GM23248 (cell line): ENCODE measurements at regions not wholly inside any gene's neighbourhood (a gene's known extent, or its start where the extent isn't known, plus 50 kb on each side); places are given as distances from the start of the nearest gene placed in this dataset.

Experiments
- DNase-seq: peaks from one replicate; pipeline ENCODE4 v3.0.0-alpha.2; 2015
- H2AFZ ChIP-seq: fragments of 200-600 bp; sonication (generic); 2 replicates; pipeline ENCODE4 v1.6.1; 2016; ENCODE audit warnings: antibody characterized with exemption
- H3F3A ChIP-seq: fragments of 200-600 bp; sonication (generic); 2 replicates; pipeline ENCODE4 v1.6.1; 2016; ENCODE audit warnings: mild to moderate bottlenecking, antibody characterized with exemption, mixed run types; ENCODE audit not compliant: insufficient read depth
- H3K27ac ChIP-seq: fragments of 200-600 bp; sonication (generic); 2 replicates; pipeline ENCODE4 v1.5.1; 2016; ENCODE audit warnings: mild to moderate bottlenecking
- H3K27me3 ChIP-seq: fragments of 200-600 bp; sonication (generic); replicated peaks from 2 replicates; pipeline ENCODE4 v1.6.1; 2016; ENCODE audit warnings: mild to moderate bottlenecking; ENCODE audit not compliant: insufficient read depth
- H3K36me3 ChIP-seq: fragments of 200-600 bp; sonication (generic); 2 replicates; pipeline ENCODE4 v1.6.1; 2016; ENCODE audit warnings: low read depth, mild to moderate bottlenecking
- H3K4me1 ChIP-seq: fragments of 200-600 bp; sonication (generic); 2 replicates; pipeline ENCODE4 v1.6.1; 2016; ENCODE audit warnings: mild to moderate bottlenecking; ENCODE audit not compliant: insufficient read depth
- H3K4me2 ChIP-seq: fragments of 200-600 bp; sonication (generic); one replicate; pipeline ENCODE4 v1.6.1; 2016; ENCODE audit warnings: mild to moderate bottlenecking; ENCODE audit not compliant: unreplicated experiment
- H3K4me3 ChIP-seq: fragments of 200-600 bp; sonication (generic); 2 replicates; pipeline ENCODE4 v1.5.1; 2016; ENCODE audit warnings: mild to moderate bottlenecking
- H3K79me2 ChIP-seq: fragments of 200-600 bp; sonication (generic); 2 replicates; pipeline ENCODE4 v1.6.1; 2016; ENCODE audit warnings: mild to moderate bottlenecking; ENCODE audit not compliant: insufficient read depth
- H3K9ac ChIP-seq: fragments of 200-600 bp; sonication (generic); 2 replicates; pipeline ENCODE4 v1.6.1; 2016; ENCODE audit warnings: mild to moderate bottlenecking
- H3K9me2 ChIP-seq: fragments of 200-600 bp; sonication (generic); 2 replicates; pipeline ENCODE4 v1.6.1; 2016; ENCODE audit warnings: mixed run types, mild to moderate bottlenecking, moderate library complexity; ENCODE audit not compliant: insufficient read depth
- H3K9me3 ChIP-seq: fragments of 200-600 bp; sonication (generic); one replicate; pipeline ENCODE4 v1.6.1; 2017; ENCODE audit warnings: low read depth
- H4K20me1 ChIP-seq: fragments of 200-600 bp; sonication (generic); 2 replicates; pipeline ENCODE4 v1.6.0; 2016; ENCODE audit not compliant: insufficient read depth
- EZH2 ChIP-seq: fragments of 200-600 bp; sonication (generic); IDR thresholded peaks from 2 replicates; pipeline ENCODE4 v1.6.1; 2018; ENCODE audit warnings: antibody characterized with exemption, mild to moderate bottlenecking; ENCODE audit not compliant: insufficient read depth, poor library complexity, severe bottlenecking
- EZH2phosphoT487 ChIP-seq: fragments of 200-600 bp; sonication (generic); IDR thresholded peaks from 2 replicates; pipeline ENCODE4 v1.6.1; 2018; ENCODE audit warnings: antibody characterized with exemption, moderate library complexity, mild to moderate bottlenecking, low read depth; ENCODE audit not compliant: insufficient read depth
- WGBS, 2 experiments: methylation state at CpG; one replicate each; pipeline ENCODE4 v1.1.6; 2015 to 2017; ENCODE audit warnings: low lambda C conversion rate in 2 of 2, low coverage in 1 of 2; ENCODE audit errors: missing lambda C conversion rate in 2 of 2; 5-methylcytosine and 5-hydroxymethylcytosine counted together
- in situ Hi-C: fragments of 300-500 bp; cut with MboI; formaldehyde crosslinking; loops from 2 replicates; pipeline ENCODE4 v1.15.0; 2020

DNA sequence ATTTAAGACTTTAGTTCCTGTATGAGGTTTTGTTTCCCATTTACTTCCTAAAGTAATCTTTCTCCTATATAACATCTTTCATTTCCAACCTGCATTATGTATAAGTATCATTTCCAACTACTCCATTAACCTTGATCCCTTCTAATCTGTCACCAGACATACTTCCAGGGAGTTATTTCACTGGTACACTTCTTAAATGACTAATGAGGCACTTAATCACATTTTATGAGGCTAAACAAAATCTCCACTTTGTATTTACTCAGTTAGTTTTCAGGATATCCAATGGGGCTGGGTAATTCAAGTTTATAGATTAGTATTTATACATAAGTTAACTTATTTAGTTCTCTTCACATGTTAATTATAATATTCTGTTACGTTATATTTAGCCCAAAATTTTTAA lies 634.7 kb downstream of the PCDH17 start:
- no peak overlapping the region for H2AFZ ChIP-seq
- H3K9ac ChIP-seq, result no peak overlapping the region
- in situ Hi-C loops, result no loop called here
- H3F3A ChIP-seq, result no peaks in the 10 kb centered on the region
- no peak overlapping the region for H3K4me2 ChIP-seq
- H3K4me1 ChIP-seq, result no peaks in the 10 kb centered on the region
- H3K27ac ChIP-seq, result no peak overlapping the region
- H3K27me3 ChIP-seq, result no peaks in the 10 kb centered on the region
- no peaks in the 10 kb centered on the region for H3K36me3 ChIP-seq
- DNase-seq, result no peak
- H3K4me3 ChIP-seq, result no peak overlapping the region
- WGBS, 2 experiments, result 3 to 24% methylated on average over 1 of the region's 1 CpG
- no peaks in the 10 kb centered on the region for H3K9me3 ChIP-seq
- TF ChIP-seq EZH2, result no peak
- TF ChIP-seq EZH2phosphoT487, result no peak
- no peaks in the 10 kb centered on the region for H3K79me2 ChIP-seq
- H3K9me2 ChIP-seq, result no peaks in the 10 kb centered on the region
- no peaks in the 10 kb centered on the region for H4K20me1 ChIP-seq

DNA sequence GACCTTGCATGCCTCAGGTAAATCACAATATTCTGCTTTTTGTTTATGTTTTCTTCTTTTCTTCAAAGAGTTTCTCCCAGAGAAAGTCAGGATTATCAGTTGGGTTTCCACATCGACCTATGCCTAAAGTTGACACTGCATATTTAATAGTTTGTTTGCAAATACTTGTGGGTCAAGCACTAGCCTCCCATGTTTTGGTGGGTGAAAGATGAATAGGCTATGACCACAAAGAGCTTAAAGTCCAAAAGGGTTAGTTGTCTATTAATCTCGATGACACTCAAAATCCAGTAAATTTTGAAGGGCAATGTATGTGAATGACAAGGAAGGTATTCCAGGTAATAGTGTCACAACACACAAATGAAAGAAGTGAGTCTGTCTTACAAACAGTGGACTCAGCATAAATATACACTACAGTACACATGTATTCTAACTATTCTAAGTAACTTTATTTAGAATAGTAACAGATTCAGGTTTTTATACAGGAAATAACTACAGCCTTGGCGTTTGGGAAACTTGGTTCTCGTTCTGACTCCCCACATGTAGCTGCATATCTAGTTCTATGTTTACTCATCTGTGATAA lies 667.1 kb downstream of the PCDH17 start:
- no peak overlapping the region for H3K27ac ChIP-seq
- H3K9me3 ChIP-seq, result no peaks in the 10 kb centered on the region
- in situ Hi-C loops, result no loop called here
- no peaks in the 10 kb centered on the region for H3K9me2 ChIP-seq
- no peak for DNase-seq
- H3K4me2 ChIP-seq, result no peak overlapping the region
- no peaks in the 10 kb centered on the region for H3K79me2 ChIP-seq
- H3K4me1 ChIP-seq, result no peaks in the 10 kb centered on the region
- H3K9ac ChIP-seq, result no peak overlapping the region
- no peaks in the 10 kb centered on the region for H3K36me3 ChIP-seq
- no peaks in the 10 kb centered on the region for H3F3A ChIP-seq
- 20 to 25% methylated on average over 4 of the region's 4 CpGs for WGBS, 2 experiments
- no peaks in the 10 kb centered on the region for H3K27me3 ChIP-seq
- TF ChIP-seq EZH2phosphoT487 (no peak), EZH2 (no peak)
- H2AFZ ChIP-seq, result no peak overlapping the region
- no peak overlapping the region for H3K4me3 ChIP-seq
- H4K20me1 ChIP-seq, result no peaks in the 10 kb centered on the region

DNA sequence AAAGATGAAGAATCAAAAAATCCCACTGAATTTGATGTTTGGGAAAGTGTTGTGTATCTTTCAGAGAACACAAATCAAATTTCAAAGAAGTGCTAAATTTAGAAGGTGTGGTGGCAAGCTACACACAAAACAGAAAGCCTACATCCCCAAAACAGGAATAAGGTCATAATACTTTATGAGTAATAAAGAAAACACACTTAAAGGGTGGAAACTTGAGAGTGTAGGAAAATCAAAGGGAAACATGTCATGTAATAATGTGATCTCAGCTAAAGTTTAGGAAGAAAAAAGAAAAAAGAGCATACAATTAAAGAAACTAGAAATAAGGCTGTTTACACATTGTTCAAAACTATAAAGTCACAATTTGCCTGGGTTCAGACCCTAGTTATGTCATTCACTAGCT lies 668.7 kb downstream of the PCDH17 start:
- H3K27me3 ChIP-seq, result no peaks in the 10 kb centered on the region
- H3K36me3 ChIP-seq, result no peaks in the 10 kb centered on the region
- no peaks in the 10 kb centered on the region for H3K79me2 ChIP-seq
- no peak for DNase-seq
- in situ Hi-C loops, result no loop called here
- no peaks in the 10 kb centered on the region for H3K4me1 ChIP-seq
- H3K9me2 ChIP-seq, result no peaks in the 10 kb centered on the region
- no peaks in the 10 kb centered on the region for H3K9me3 ChIP-seq
- no peak overlapping the region for H3K27ac ChIP-seq
- TF ChIP-seq EZH2, result no peak
- H3K9ac ChIP-seq, result no peak overlapping the region
- no peaks in the 10 kb centered on the region for H3F3A ChIP-seq
- H2AFZ ChIP-seq, result no peak overlapping the region
- H3K4me2 ChIP-seq, result no peak overlapping the region
- no peaks in the 10 kb centered on the region for H4K20me1 ChIP-seq
- H3K4me3 ChIP-seq, result no peak overlapping the region

DNA sequence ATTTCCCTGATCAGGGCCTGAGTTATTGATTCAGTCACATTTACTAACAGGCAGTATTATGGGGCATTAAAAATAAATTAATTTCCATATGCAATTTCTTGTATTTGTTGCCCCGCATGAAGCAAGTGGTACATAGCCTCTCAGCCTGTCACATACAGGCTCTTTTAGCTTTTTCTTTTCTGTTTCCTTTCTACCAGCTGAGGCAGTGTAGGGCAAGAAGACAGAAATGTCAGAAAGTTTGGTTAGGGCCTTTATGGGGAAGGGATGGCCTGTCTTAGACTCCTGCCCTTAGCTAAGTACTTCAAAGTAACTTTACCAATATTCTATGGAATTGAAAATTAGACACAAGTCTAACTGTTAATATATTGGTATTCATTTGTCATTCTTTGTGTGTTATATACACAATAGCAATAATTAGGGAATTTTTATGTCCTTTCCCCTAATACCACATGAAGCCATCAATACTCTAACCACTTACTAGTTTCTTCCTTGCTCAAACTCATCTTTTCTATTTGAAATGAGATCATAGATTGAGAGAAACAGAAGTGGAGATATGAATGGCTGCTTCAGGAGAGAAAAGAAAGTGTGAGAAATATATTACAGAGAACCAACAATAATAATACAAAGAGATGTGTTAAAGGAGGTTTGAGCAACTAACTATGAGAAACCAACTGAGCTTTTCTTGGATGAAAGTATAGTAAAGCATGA lies 669.6 kb downstream of the PCDH17 start:
- no peak overlapping the region for H3K9ac ChIP-seq
- no peak overlapping the region for H3K4me3 ChIP-seq
- TF ChIP-seq EZH2phosphoT487 (no peak), EZH2 (no peak)
- H3K27ac ChIP-seq, result no peak overlapping the region
- H3K36me3 ChIP-seq, result no peaks in the 10 kb centered on the region
- H2AFZ ChIP-seq, result no peak overlapping the region
- no peaks in the 10 kb centered on the region for H3K79me2 ChIP-seq
- H3K9me2 ChIP-seq, result no peaks in the 10 kb centered on the region
- no peak for DNase-seq
- H3K4me1 ChIP-seq, result no peaks in the 10 kb centered on the region
- H3F3A ChIP-seq, result no peaks in the 10 kb centered on the region
- no peak overlapping the region for H3K4me2 ChIP-seq
- H3K27me3 ChIP-seq, result no peaks in the 10 kb centered on the region
- no peaks in the 10 kb centered on the region for H4K20me1 ChIP-seq
- WGBS, 2 experiments, result 65 to 83% methylated on average over 1 of the region's 1 CpG
- no peaks in the 10 kb centered on the region for H3K9me3 ChIP-seq
- in situ Hi-C loops, result no loop called here
